ENCODE measurements at regions not wholly inside any gene's neighbourhood (a gene's known extent, or its start where the extent isn't known, plus 50 kb on each side); places are given as distances from the start of the nearest gene placed in this dataset.
A peak's percentile ranks its signal among the peaks of the same experiment; 100 is the strongest.

DNA sequence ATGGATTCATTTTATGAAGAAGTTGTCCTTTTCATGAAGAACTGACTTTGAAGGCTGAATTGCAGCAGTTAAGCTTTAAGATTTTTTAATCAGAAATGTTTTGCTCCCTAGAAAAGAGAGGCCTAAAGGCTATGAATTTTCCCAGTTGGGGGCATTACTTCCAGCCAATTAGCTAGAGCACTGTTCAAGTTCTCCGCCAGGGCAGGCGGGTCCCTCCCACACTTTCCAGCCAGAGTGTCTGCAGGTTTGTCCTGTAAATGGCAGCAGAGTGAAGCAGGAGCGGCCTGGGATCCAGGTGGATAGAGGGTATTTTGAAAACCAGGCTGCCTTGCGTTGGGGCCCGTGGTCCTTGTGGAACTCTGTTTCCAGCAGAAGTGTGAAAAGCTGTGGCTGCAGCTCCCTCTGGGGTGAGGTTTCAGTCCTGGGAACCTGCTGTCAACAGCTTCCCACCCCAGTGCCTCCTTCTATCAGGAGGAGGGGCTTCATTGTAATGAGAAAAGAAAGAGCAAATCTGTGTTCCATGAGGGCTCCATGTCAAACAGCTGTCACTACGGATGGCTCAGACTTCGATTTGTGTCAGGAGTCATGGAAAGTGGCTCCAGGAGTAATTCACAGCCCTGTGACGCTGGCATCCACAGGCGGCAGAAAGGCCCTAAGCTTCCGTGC lies 210.7 kb upstream of the TMEM132C start:
- no peak for DNase-seq (ENCODE audit: low read depth in 2 of 2)

GRCh38 chr12:128057586-128057985 lies 209.4 kb upstream of the TMEM132C start:
- DNase-seq (ENCODE audit: low read depth in 2 of 2) = no peak

DNA sequence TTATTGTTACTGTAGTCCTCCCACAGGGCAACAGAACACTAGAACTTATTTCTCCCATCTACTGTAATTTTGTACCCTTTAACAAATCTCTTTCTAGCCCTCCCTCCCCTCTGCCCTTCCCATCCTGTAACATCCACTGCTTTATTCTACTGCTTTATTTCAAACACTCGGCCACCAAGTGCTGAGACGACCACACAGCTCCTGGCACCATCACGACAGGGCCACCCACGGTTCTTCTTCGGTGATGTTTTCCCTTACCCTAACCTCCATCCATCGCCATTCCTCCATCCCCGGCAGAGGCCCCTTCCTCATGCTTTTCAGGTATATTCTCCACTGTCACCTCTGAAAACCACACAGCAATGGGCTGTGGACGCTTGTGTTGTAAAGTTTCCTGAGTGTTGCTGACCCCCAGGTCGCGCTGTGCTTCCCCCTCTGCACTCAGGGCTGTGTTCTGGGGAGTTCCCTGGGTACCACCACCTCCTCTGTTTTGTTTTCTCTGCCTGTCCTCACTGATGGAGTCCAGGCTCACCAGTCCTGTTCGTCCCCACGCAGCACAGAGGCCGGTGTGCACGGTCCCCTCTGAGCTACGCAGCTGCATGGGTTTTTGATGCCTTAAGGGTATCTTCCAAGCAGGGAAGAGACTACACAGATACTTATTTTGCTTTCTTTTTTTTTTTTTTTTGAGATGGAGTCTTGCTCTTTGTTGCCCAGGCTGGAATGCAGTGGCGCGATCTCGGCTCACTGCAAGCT lies 207.2 kb upstream of the TMEM132C start:
- no peak for DNase-seq (ENCODE audit: low read depth in 2 of 2)

DNA sequence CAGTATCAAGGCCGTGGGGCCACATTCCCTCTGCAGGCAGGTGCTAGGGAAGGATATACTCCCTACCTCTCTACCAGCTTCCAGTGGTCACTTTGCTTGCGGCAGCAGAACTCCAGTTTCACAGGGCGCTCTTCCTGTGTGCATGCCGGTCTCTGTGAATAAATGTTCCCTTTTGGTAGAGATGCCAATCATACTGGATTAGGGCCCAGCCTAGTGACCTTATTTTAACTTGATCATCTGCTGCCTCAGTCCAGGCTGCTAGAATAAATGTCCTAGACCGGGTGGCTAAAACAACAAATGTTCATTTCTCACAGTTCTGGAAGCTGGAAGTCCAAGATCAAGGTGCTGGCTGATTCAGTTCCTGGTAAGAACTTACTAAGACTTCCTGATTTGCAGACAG lies 198.8 kb upstream of the TMEM132C start:
- DNase-seq (ENCODE audit: low read depth in 2 of 2) = no peak

DNA sequence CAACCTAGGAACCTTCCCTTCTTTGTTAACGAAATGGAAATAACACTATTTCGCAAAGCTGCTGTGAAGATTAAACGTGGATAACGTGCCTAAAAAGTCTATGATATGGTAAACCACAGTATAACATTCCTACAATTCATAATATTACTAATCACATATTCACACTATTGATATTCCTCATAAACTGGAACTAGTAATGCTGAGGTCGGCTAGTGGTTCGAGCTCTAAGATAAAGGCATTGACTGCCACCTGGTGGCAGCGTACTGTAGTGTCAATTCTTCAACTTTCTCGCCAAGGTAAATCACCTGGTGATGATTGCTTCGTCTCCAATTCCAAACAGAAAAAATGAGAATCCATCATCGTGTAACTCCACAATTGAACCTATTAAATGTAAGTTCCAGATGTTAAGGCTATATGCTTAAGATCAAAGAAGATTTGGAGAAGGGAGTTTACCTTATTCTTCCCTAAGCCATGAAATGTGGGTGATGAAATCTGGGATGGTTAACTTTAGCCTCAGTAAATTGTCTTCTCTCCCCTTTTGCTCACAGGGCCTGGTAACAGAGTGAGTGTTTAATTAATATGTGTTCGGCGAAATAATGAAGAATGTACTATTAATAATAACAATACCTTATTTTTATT lies 197.5 kb upstream of the TMEM132C start:
- peak in 1 of 2 experiments; percentile 22 for DNase-seq (ENCODE audit: low read depth in 2 of 2)

- DNase-seq (ENCODE audit: low read depth in 2 of 2) = no peak
These were observed 193.0 kb upstream of the TMEM132C start for GRCh38 chr12:128073937-128074336.

- DNase-seq (ENCODE audit: low read depth in 2 of 2) = no peak
These were observed 191.6 kb upstream of the TMEM132C start for GRCh38 chr12:128075332-128075731.

- no peak for DNase-seq (ENCODE audit: low read depth in 2 of 2)
These were observed 190.8 kb upstream of the TMEM132C start for GRCh38 chr12:128076188-128076587.

GRCh38 chr12:128077211-128077916 lies 189.6 kb upstream of the TMEM132C start:
- no peak for DNase-seq (ENCODE audit: low read depth in 2 of 2)

- no peak for DNase-seq (ENCODE audit: low read depth in 2 of 2)
These were observed 189.1 kb upstream of the TMEM132C start for GRCh38 chr12:128077917-128078298.

GRCh38 chr12:128078301-128078971 lies 188.5 kb upstream of the TMEM132C start:
- no peak for DNase-seq (ENCODE audit: low read depth in 2 of 2)

GRCh38 chr12:128079446-128079845 lies 187.5 kb upstream of the TMEM132C start:
- DNase-seq (ENCODE audit: low read depth in 2 of 2) = no peak

DNA sequence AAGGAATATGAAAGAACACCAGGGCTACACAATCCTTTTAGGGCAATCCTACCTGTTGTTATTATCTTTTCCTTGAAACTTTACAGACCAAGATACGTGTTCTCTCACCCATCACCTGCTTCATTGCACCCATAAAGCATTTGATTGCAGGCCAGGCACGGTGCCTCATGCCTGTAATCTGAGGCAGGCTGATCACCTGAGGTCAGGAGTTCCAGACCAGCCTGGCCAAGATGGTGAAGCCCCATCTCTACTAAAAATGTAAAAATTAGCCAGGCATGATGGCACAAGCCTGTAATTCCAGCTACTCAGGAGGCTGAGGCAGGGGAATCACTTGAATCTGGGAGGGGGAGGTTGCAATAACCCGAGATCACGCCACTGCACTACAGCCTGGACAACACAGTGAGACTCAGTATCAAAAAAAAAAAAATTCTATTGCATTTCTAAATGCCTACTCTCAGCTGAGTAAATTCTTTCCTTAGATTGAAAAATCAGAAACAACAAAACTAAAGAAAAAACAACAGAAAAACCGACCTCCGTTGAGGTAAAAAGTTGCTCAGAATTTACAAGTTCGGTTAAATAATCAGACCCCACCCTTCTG lies 183.7 kb upstream of the TMEM132C start:
- DNase-seq (ENCODE audit: low read depth in 2 of 2) = no peak

DNA sequence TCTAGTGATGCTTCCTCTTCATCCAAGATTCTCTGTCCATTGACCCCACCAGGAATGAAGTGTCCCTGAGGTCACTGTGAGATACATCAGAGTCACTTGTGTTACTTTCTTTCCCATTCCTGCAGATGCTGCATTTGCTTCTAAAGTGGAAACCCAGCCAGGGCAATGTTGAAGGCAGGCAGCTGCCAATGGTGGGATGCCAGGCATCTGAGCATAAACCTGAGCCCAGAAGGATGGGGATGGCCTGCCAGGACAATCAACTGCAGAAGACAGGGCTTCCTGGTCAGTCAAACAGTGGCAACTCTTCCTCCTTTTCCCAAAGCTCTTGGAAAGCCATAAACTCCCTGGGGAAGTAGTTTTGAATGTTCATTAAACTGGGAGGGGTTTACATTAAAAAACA lies 178.0 kb upstream of the TMEM132C start:
- no peak for DNase-seq (ENCODE audit: low read depth in 2 of 2)

GRCh38 chr12:128089961-128090360 lies 177.0 kb upstream of the TMEM132C start:
- DNase-seq (ENCODE audit: low read depth in 2 of 2) = no peak

GRCh38 chr12:128091101-128091720 lies 175.8 kb upstream of the TMEM132C start:
- no peak for DNase-seq (ENCODE audit: low read depth in 2 of 2)

DNA sequence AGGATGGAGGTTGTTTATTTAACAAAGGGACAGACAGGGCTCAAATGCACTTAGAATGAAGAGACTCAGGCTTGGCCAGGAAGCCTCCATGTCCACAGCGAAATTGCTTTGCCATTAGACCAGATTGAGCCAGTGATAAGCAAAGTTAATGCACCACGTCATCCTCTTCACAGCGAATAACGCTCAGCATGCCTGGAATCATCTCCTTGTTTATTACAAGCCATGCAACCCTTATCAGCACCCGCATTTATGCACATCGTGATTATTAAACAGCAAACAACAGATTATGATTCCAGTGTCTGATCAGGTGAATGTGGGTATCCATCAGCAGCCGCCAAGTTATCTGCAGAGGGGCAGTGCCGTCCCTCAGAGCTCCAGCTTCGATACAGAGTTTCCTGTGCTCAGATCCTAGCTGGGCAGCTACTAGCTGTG lies 175.0 kb upstream of the TMEM132C start:
- no peak for DNase-seq (ENCODE audit: low read depth in 2 of 2)

- no peak for DNase-seq (ENCODE audit: low read depth in 2 of 2)
These were observed 168.2 kb upstream of the TMEM132C start for GRCh38 chr12:128098730-128099129.

GRCh38 chr12:128103152-128103551 lies 163.8 kb upstream of the TMEM132C start:
- no peak for DNase-seq (ENCODE audit: low read depth in 2 of 2)

DNA sequence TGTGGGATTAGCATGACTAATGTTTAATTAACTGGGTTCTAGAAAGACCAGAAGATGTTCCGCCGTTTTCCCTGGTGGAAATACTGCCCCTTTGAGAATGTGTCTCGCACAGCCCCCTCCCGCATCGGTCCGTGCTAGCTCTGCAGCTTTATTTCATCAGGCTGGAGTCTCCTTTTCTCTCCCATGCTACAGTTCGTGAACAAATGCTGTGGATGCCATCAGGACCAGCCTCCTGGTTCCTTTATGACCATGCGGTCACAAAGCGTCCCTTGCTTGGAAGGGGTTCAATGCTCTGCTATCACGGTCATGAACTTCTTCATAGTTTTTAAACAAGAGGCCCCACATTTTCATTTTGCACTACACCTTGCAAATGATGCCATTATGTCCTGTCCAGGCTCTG lies 157.7 kb upstream of the TMEM132C start:
- no peak for DNase-seq (ENCODE audit: low read depth in 2 of 2)

DNA sequence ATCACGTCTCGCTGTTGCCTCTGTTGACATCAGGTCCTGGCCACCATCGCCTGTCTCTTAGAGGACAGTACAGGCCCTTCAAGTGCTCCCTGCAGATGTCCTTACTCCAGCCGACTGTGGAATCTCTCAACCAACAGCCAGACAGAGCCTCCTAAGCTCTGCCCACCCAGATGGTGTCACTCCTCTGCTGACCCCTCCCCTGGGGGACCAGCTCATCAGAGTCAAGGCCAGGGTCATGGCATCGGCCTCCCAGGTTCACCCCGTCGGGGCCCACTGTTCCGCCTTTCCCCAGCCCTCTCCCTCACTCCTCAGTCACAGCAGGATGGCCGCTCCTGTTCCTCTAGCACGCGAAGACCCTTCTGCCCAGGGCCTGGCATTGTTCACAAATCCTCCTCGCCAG lies 157.3 kb upstream of the TMEM132C start:
- DNase-seq (ENCODE audit: low read depth in 2 of 2) = no peak
